AG04450 (cell line): ENCODE measurements at regions not wholly inside any gene's neighbourhood (a gene's known extent, or its start where the extent isn't known, plus 50 kb on each side); places are given as distances from the start of the nearest gene placed in this dataset.

Experiments
- CTCF ChIA-PET: fragments of 300-600, 350-600 bp; formaldehyde crosslinking; extraction: SDS; loops from one replicate; lab custom pipeline; 2022; ENCODE audit warnings: antibody characterized with exemption, inconsistent platforms; lab: Charles Lee
- POLR2A ChIA-PET: fragments of 350-600 bp; formaldehyde crosslinking; extraction: SDS; loops from one replicate; lab custom pipeline; 2021; ENCODE audit warnings: antibody characterized with exemption, inconsistent platforms; lab: Yijun Ruan, JAX
- DNase-seq: peaks from one replicate; pipeline ENCODE4 v3.0.0-alpha.2; 2011; ENCODE audit warnings: low read depth, low spot score
- H3K27ac ChIP-seq: one replicate; pipeline ENCODE4 v1.5.1; 2012; ENCODE audit warnings: low read depth, low read length, control low read depth
- H3K27me3 ChIP-seq: one replicate; pipeline ENCODE4 v1.6.0; 2012; ENCODE audit warnings: low read length; ENCODE audit not compliant: control insufficient read depth, insufficient read depth
- H3K4me3 ChIP-seq: 2 replicates; pipeline ENCODE4 v1.5.1; 2011; ENCODE audit warnings: mild to moderate bottlenecking, low read depth, low read length, control low read depth
- H3K9me3 ChIP-seq: 2 replicates; pipeline ENCODE4 v1.5.1; 2012; ENCODE audit warnings: low read length; ENCODE audit not compliant: control insufficient read depth, insufficient read depth
- CTCF ChIP-seq: IDR thresholded peaks from 2 replicates; pipeline ENCODE4 v1.5.1; 2011; ENCODE audit warnings: low read depth, low read length, control low read depth, inconsistent platforms

DNA sequence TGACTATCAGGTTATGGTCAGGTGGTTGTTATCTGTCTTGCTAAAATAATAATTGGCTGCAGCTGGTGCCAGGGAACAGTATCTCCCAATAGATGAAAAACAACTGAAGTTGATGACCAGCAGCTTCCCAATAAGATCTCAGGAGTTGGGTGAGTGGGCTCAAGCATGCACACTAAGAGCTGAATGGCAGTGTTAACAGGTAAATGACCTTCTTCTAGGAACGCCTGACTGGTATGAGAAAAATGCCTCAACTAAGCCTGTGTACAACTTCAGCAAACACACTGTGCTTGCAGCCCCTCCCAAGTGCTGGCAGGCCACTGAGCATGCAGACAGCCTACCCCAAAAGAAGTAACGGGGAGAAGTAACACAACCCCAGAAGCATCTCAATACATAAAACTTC is 636.9 kb downstream of the ACTR3B start:
- CTCF ChIA-PET: no interaction called here

GRCh38 chr7:153397459-153397858 is 637.9 kb downstream of the ACTR3B start:
- Histone ChIP-seq H3K27me3 (no peaks in the 10 kb centered on the region), H3K4me3 (no peak overlapping the region), H3K9me3 (peaks cover 53% of the 10 kb centered on the region), H3K27ac (no peak overlapping the region)
- ChIA-PET POLR2A (no interaction called here), CTCF (no interaction called here)
- DNase-seq: no peak
- TF ChIP-seq CTCF: no peak

More for the DNA sequence above, 636.9 kb downstream of the ACTR3B start:
- Histone ChIP-seq H3K27ac (no peak overlapping the region), H3K9me3 (peaks cover 48% of the 10 kb centered on the region), H3K27me3 (no peaks in the 10 kb centered on the region), H3K4me3 (no peak overlapping the region)
- POLR2A ChIA-PET: no interaction called here
- DNase-seq: no peak
- TF ChIP-seq CTCF: no peak

GRCh38 chr7:153397906-153398305 is 638.4 kb downstream of the ACTR3B start:
- H3K4me3 ChIP-seq: no peak overlapping the region
- no peaks in the 10 kb centered on the region for H3K27me3 ChIP-seq
- H3K9me3 ChIP-seq: peaks cover 53% of the 10 kb centered on the region
- no peak overlapping the region for H3K27ac ChIP-seq
- DNase-seq: no peak
- TF ChIP-seq CTCF: no peak
- POLR2A ChIA-PET: no interaction called here
- CTCF ChIA-PET: no interaction called here

DNA sequence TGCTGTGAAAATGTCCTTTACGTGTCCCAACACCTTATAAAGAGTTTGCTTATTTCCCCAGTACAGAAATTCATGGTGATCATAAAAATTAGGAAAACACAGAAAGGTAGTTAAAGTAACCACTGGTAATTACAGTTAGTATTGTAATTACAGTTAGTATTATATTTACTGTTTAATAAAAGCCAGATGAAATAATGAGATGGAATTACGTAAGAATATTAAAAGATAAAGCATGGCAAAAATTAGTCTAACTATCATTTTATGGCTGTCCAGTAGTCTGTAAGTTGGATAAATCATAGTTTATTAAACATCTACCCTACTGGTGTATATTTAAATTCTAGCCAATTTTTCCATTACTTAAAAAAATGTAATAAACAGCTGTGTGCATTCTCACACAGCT is 638.8 kb downstream of the ACTR3B start:
- POLR2A ChIA-PET: no interaction called here
- DNase-seq: no peak
- CTCF ChIA-PET: no interaction called here
- no peak overlapping the region for H3K27ac ChIP-seq
- no peak for TF ChIP-seq CTCF
- no peak overlapping the region for H3K4me3 ChIP-seq
- no peaks in the 10 kb centered on the region for H3K27me3 ChIP-seq
- peaks cover 57% of the 10 kb centered on the region for H3K9me3 ChIP-seq

DNA sequence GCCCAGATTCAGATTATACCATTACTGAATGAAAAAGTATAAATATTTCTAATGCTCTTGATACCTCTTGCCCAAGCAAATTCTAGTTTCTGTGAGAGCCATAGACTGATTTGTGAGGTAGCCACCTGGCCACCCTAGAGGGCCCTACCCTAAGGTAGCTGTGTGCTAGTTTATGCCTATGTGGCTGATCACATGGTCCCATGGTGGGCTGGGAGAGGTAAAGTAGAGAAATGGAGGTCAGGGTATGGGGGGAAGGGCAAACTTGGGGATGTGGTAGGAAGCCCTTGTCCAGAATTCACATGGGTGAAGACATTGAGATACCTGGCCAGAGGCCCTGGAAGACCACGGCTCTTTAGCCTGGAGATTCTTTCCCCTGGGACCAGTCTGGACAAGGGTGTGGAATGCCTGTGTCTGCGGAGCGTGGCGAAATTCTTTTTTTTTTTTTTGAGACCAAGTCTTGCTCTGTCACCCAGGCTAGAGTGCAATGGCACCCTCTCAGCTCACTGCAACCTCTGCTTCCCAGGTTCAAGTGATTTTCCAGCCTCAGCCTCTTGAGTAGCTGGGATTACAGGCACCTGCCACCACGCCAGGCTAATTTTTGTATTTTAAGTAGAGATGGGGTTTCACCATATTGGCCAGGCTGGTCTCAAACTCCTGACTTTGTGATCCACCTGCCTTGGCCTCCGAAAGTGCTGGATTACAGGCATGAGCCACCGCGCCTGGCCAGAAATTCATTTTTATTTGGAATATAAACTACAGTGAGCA is 639.4 kb downstream of the ACTR3B start:
- peaks cover 60% of the 10 kb centered on the region for H3K9me3 ChIP-seq
- ChIA-PET POLR2A (no interaction called here), CTCF (no interaction called here)
- no peaks in the 10 kb centered on the region for H3K27me3 ChIP-seq
- no peak overlapping the region for H3K4me3 ChIP-seq
- no peak for TF ChIP-seq CTCF
- no peak for DNase-seq
- no peak overlapping the region for H3K27ac ChIP-seq
